Lower lobe of right lung (tissue), 2 donors: ENCODE measurements at regions not wholly inside any gene's neighbourhood (a gene's known extent, or its start where the extent isn't known, plus 50 kb on each side); places are given as distances from the start of the nearest gene placed in this dataset.
A peak's percentile ranks its signal among the peaks of the same experiment; 100 is the strongest.

Source experiments
- ATAC-seq, 2 donors: fragments of 200-7000 bp; cut with Tn5 transposase; one replicate each; pipeline ENCODE4 v1.9.1; 2020 to 2022; ENCODE audit warnings: mild to moderate bottlenecking in 2 of 2, moderate library complexity in 2 of 2
- DNase-seq: peaks from one replicate; pipeline ENCODE4 v3.0.0-alpha.2; 2020
- H3K27ac ChIP-seq: fragments of 200-600 bp; one replicate; pipeline ENCODE4 v1.8.0; 2022
- H3K27me3 ChIP-seq: fragments of 200-600 bp; one replicate; pipeline ENCODE4 v1.8.0; 2022; ENCODE audit warnings: low read depth
- H3K36me3 ChIP-seq: fragments of 200-600 bp; one replicate; pipeline ENCODE4 v1.8.0; 2022; ENCODE audit warnings: mild to moderate bottlenecking
- H3K4me1 ChIP-seq: fragments of 200-600 bp; one replicate; pipeline ENCODE4 v1.8.0; 2022
- H3K4me3 ChIP-seq: fragments of 200-600 bp; one replicate; pipeline ENCODE4 v1.8.0; 2022; ENCODE audit warnings: mild to moderate bottlenecking
- H3K9me3 ChIP-seq: fragments of 200-600 bp; one replicate; pipeline ENCODE4 v1.8.0; 2022
- CTCF ChIP-seq: fragments of 200-600 bp; IDR thresholded peaks from one replicate; pipeline ENCODE4 v1.8.0; 2022; ENCODE audit warnings: antibody characterized with exemption, mild to moderate bottlenecking
- intact Hi-C: fragments of 100-400 bp; cut with DNase I; formaldehyde crosslinking; loops from one replicate; pipeline ENCODE4 v1.11.0; 2022
- donor health status: DM: no; HTN: yes; CAD: no; lungs with severe emphysema.

- ATAC-seq (peak; percentile 15 to 44), DNase-seq (no peak)
- no peak overlapping the region for H3K27ac ChIP-seq
- no peak for TF ChIP-seq CTCF
- no peaks in the 10 kb centered on the region for H3K27me3 ChIP-seq
- no peaks in the 10 kb centered on the region for H3K36me3 ChIP-seq
- H3K4me1 ChIP-seq = no peaks in the 10 kb centered on the region
- no peak overlapping the region for H3K4me3 ChIP-seq
- H3K9me3 ChIP-seq = no peaks in the 10 kb centered on the region
- intact Hi-C loops = no loop called here
Measured at GRCh38 chr9:92196909-92197308, 81.7 kb upstream of the SPTLC1 start.

- Histone ChIP-seq H3K4me1 (no peaks in the 10 kb centered on the region), H3K27ac (no peak overlapping the region), H3K27me3 (no peaks in the 10 kb centered on the region), H3K9me3 (no peaks in the 10 kb centered on the region), H3K36me3 (no peaks in the 10 kb centered on the region), H3K4me3 (no peak overlapping the region)
- intact Hi-C loops = no loop called here
- ATAC-seq = no peak
- TF ChIP-seq CTCF = no peak
- DNase-seq = no peak
Measured at GRCh38 chr9:92196400-92196799, 81.2 kb upstream of the SPTLC1 start.

- ATAC-seq (no peak), DNase-seq (no peak)
- no peak for TF ChIP-seq CTCF
- intact Hi-C loops = no loop called here
- no peak overlapping the region for H3K27ac ChIP-seq
- no peaks in the 10 kb centered on the region for H3K9me3 ChIP-seq
- no peaks in the 10 kb centered on the region for H3K36me3 ChIP-seq
- no peaks in the 10 kb centered on the region for H3K4me1 ChIP-seq
- no peak overlapping the region for H3K4me3 ChIP-seq
- no peaks in the 10 kb centered on the region for H3K27me3 ChIP-seq
Measured at GRCh38 chr9:92191801-92192200, 76.6 kb upstream of the SPTLC1 start.

- TF ChIP-seq CTCF = no peak
- Histone ChIP-seq H3K27me3 (no peaks in the 10 kb centered on the region), H3K4me1 (no peaks in the 10 kb centered on the region), H3K9me3 (no peaks in the 10 kb centered on the region), H3K27ac (no peak overlapping the region), H3K4me3 (no peak overlapping the region), H3K36me3 (no peaks in the 10 kb centered on the region)
- no peak for DNase-seq
- intact Hi-C loops = no loop called here
- ATAC-seq = no peak
Measured at GRCh38 chr9:92190536-92190790, 75.2 kb upstream of the SPTLC1 start.

- no peaks in the 10 kb centered on the region for H3K9me3 ChIP-seq
- no peak overlapping the region for H3K4me3 ChIP-seq
- H3K4me1 ChIP-seq = no peaks in the 10 kb centered on the region
- no peaks in the 10 kb centered on the region for H3K36me3 ChIP-seq
- intact Hi-C loops = no loop called here
- DNase-seq (no peak), ATAC-seq (peak in 1 of 2 donors; percentile 12)
- no peak for TF ChIP-seq CTCF
- H3K27ac ChIP-seq = no peak overlapping the region
- H3K27me3 ChIP-seq = no peaks in the 10 kb centered on the region
Measured at GRCh38 chr9:92189782-92190535, 74.7 kb upstream of the SPTLC1 start.
